NT2/D1 (cell line): ENCODE measurements at regions not wholly inside any gene's neighbourhood (a gene's known extent, or its start where the extent isn't known, plus 50 kb on each side); places are given as distances from the start of the nearest gene placed in this dataset.
"Not testable (repeated sequence)": the region's sequence is repeated elsewhere in the genome, so short reads cannot be mapped to it uniquely, and the experiment has no call there.

Source experiments
- DNase-seq: peaks from one replicate; pipeline ENCODE4 v3.0.0-alpha.2; 2011; ENCODE audit warnings: low read depth, low spot score
- H3K27me3 ChIP-seq: 2 replicates; pipeline ENCODE4 v1.6.0; 2011; ENCODE audit warnings: mild to moderate bottlenecking; ENCODE audit not compliant: insufficient read length, insufficient read depth
- H3K36me3 ChIP-seq: 2 replicates; pipeline ENCODE4 v1.6.1; 2011; ENCODE audit warnings: mild to moderate bottlenecking, low read length, mixed read lengths; ENCODE audit not compliant: insufficient read depth, insufficient read length
- H3K4me1 ChIP-seq: 2 replicates; pipeline ENCODE4 v1.5.1; 2011; ENCODE audit not compliant: insufficient read depth, insufficient read length
- H3K4me3 ChIP-seq: 2 replicates; pipeline ENCODE4 v1.5.1; 2011; ENCODE audit warnings: low read depth; ENCODE audit not compliant: insufficient read length
- H3K9ac ChIP-seq: 2 replicates; pipeline ENCODE4 v1.6.0; 2011; ENCODE audit warnings: low read depth; ENCODE audit not compliant: insufficient read length
- H3K9me3 ChIP-seq: 2 replicates; pipeline ENCODE4 v1.5.1; 2011; ENCODE audit warnings: mild to moderate bottlenecking, low read length; ENCODE audit not compliant: insufficient read depth
- SUZ12 ChIP-seq: IDR thresholded peaks from 2 replicates; pipeline ENCODE4 v1.6.1; 2011; ENCODE audit not compliant: insufficient read length, insufficient read depth; ENCODE audit errors: extremely low read depth
- YY1 ChIP-seq: IDR thresholded peaks from 2 replicates; pipeline ENCODE4 v1.6.1; 2011; ENCODE audit not compliant: insufficient read length, insufficient read depth
- ZNF274 ChIP-seq: IDR thresholded peaks from 2 replicates; pipeline ENCODE4 v1.6.1; 2011; ENCODE audit warnings: mild to moderate bottlenecking, low read depth, low read length

DNA sequence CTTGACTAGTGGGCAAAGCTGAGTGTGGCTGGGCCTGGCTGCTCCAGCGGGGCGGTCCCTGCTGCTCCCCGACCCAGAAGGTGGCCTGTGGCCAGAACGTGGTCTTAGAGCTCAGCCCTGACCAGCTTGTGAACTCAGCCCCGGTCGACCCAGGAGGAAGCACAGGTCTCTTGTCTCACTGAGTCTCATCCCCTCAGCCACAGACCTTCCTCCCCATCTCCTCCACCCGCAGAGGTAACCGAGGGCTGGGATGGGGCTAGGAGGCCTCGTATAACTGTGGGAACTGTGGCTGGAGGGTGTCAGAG, 546.2 kb upstream of the B3GAT1 start:
- no peak for TF ChIP-seq SUZ12
- TF ChIP-seq YY1 = no peak
- no peak for TF ChIP-seq ZNF274
- Histone ChIP-seq H3K9ac (no peak overlapping the region), H3K4me1 (no peaks in the 10 kb centered on the region), H3K4me3 (no peak overlapping the region), H3K27me3 (no peaks in the 10 kb centered on the region), H3K9me3 (no peaks in the 10 kb centered on the region), H3K36me3 (no peaks in the 10 kb centered on the region)
- DNase-seq = no peak

DNA sequence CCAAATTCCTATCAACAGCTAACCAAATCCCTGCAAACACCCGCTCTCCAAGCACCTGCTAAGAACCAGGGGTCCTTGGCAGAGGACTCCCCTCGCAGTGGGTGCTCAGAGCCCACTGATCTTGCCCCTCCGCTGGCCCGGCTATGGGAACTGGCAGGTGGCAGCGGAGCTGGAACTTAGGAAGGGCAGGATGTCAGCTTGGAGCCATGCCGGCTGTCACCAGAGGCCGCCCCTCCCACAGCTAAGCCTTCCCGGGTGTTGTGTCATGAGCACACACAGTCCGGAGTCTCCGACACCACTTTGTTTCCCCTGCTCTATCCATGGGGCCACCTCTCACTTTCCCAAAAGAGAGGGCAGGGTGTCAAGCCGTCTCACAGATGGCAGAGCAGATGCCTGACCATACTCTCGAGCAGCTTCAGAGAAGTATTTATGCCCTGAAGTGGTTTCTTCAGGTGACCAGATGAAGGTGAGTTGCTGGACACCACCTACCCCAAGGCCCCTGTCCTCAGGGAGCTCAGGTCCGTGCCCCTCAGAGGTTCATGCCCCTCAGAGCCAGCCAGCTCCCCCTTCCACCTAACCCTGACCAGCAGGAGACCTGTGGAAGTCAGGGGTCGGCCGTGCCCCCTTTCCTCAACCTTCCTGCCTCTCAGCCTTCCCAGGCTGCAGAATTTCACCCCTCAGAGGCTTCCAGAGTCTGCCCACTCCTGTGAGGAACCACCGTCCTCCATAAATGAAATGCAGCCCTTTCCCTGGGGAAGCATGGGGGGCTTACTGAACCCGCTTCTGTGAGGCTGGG, 545.7 kb upstream of the B3GAT1 start:
- Histone ChIP-seq H3K4me3 (no peak overlapping the region), H3K27me3 (no peaks in the 10 kb centered on the region), H3K36me3 (no peaks in the 10 kb centered on the region), H3K9me3 (no peaks in the 10 kb centered on the region), H3K9ac (no peak overlapping the region), H3K4me1 (no peaks in the 10 kb centered on the region)
- DNase-seq = no peak
- TF ChIP-seq SUZ12 (no peak), YY1 (no peak), ZNF274 (no peak)

DNA sequence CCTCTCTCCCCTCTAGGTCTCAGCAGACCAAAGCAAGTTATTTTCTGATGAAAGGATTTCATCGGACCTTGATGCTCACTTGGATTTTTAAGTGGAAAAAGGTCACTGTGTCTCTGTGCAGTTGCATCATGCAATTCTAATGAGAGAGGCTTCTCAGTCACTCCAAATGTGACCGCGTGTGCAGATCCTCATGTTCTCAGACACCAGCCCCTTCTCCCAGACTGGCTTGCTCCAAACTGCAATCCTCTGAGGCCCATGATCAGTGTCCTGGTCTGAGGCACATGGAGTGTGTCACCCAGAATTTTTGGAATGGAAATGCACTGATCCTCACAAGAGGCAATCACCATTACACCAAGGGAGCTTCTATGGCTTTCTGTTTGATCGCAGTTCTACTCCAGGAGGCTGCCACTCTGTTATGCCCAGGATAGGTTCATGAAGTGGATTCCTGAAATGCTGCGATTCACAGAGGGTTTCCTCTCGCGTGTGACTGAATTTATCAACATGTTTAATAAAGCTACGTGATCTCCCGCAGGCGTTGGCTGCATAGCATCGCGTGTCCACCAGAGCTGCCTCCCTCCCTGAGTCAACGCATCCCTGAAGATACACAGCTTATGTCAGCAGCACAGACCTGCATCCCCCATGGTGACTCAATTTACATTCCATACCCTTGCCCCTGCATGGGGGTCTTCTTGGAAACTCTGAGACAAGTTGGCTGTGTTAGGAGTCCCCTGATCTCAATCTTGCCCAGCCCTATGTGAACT, 544.6 kb upstream of the B3GAT1 start:
- TF ChIP-seq SUZ12 (no peak), YY1 (no peak), ZNF274 (no peak)
- no peaks in the 10 kb centered on the region for H3K27me3 ChIP-seq
- no peaks in the 10 kb centered on the region for H3K4me1 ChIP-seq
- no peak overlapping the region for H3K4me3 ChIP-seq
- DNase-seq = no peak
- H3K9ac ChIP-seq = no peak overlapping the region
- no peaks in the 10 kb centered on the region for H3K36me3 ChIP-seq
- H3K9me3 ChIP-seq = no peaks in the 10 kb centered on the region

DNA sequence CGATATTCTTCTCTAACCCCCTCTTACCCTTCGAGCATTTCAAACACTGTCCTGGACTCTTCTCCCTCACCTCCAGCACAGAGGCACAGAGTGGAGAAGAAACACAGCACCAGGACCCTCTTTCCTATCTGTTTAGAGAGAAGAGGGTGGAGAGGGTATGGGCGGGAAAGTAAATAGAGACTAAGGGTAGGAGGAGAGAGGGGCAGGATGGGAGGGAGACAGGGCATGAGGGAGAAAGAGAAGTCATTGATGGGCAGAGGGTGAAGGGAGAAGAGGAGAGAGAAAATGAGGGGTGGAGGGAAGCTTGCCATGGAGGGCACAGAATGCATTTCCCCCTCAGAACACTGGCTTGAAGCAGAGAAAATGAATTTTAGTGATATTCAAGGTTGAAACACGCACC, 543.9 kb upstream of the B3GAT1 start:
- not testable (repeated sequence) for H3K4me1 ChIP-seq, H3K9ac ChIP-seq, DNase-seq, H3K4me3 ChIP-seq, H3K27me3 ChIP-seq, H3K9me3 ChIP-seq, H3K36me3 ChIP-seq

DNA sequence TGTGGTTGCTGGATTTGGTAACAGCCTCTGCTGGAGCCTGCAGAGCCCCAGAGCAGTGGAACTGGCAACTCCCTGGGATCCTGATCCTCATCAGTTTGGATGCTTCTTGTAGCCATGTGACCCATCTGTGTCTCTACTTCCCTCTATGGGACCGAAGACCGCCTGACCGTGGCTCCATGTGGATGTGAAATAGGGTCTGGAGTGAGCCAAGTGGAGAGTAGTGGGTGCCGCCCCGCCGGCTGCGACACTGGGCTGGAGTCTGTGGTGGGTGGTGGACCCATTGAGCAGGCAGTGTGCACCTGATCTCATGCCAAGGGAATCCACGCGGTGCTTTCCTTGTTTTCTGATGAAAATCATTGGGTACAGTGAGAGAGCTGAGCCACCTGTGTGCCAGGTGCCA, 543.2 kb upstream of the B3GAT1 start:
- no peak overlapping the region for H3K4me3 ChIP-seq
- H3K27me3 ChIP-seq = no peaks in the 10 kb centered on the region
- H3K4me1 ChIP-seq = no peaks in the 10 kb centered on the region
- no peak for DNase-seq
- no peaks in the 10 kb centered on the region for H3K36me3 ChIP-seq
- no peaks in the 10 kb centered on the region for H3K9me3 ChIP-seq
- TF ChIP-seq ZNF274 = no peak
- no peak for TF ChIP-seq SUZ12
- TF ChIP-seq YY1 = no peak
- H3K9ac ChIP-seq = no peak overlapping the region

DNA sequence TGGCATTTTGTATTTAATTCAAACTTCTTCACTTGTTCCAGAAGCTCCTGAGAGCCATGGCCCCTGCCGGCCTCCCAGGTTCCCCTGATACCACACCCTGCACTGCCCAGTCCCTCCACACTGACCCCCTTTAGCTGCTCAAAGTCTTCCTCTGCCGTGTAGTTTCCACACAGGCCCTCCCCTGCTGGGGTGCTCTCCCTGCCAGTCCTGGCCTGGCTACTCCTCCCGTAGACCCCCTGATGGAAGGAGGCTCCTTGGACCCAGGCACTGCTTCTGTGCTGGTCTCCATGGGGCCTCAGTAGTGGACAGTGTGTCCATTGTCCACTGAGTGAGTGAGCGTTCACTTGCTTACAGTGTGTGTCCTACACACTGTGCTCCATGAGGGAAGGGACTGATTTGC, 542.4 kb upstream of the B3GAT1 start:
- not testable (repeated sequence) for H3K9me3 ChIP-seq, DNase-seq, H3K27me3 ChIP-seq, H3K36me3 ChIP-seq, H3K4me3 ChIP-seq, H3K9ac ChIP-seq, H3K4me1 ChIP-seq

DNA sequence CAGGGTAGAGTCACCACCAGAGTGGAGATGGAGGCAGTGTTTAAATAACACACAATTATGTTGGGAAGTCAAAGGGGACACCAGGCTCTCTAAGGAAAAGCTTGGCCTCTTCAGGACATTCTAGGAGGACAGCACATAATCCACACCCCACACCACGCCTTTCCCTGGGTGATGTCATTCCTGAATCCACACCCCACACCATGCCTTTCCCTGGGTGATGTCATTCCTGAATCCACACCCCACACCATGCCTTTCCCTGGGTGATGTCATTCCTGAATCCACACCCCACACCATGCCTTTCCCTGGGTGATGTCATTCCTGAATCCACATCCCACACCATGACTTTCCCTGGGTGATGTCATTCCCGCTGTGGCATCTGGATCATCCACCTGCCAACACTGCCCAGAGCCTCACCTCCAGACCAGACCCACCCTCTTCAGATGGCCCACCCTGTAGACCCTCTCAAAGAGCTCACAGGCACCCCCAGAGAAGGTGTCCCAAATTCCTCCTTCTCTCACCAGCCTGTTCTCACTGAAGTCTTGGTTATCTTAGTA, 541.5 kb upstream of the B3GAT1 start:
- not testable (repeated sequence) for H3K4me1 ChIP-seq, H3K36me3 ChIP-seq, DNase-seq, H3K9ac ChIP-seq, H3K27me3 ChIP-seq, H3K9me3 ChIP-seq, H3K4me3 ChIP-seq
